OCI-LY3 (cell line): ENCODE measurements at regions not wholly inside any gene's neighbourhood (a gene's known extent, or its start where the extent isn't known, plus 50 kb on each side); places are given as distances from the start of the nearest gene placed in this dataset.

Experiments
- H2AFZ ChIP-seq: fragments of 200-600, 300-600 bp; shearing (Covaris generic); 2 replicates; pipeline ENCODE4 v1.6.0; 2014; ENCODE audit warnings: antibody characterized with exemption, low read depth, low read length
- H3K27ac ChIP-seq: fragments of 200-600, 300-600 bp; sonication (generic); 2 replicates; pipeline ENCODE4 v1.5.1; 2014; ENCODE audit warnings: mild to moderate bottlenecking, low read length, moderate library complexity, mixed read lengths
- H3K27me3 ChIP-seq: fragments of 200-600, 300-600 bp; sonication (generic); 2 replicates; pipeline ENCODE4 v1.6.1; 2014; ENCODE audit warnings: low read depth, low read length, mixed read lengths
- H3K36me3 ChIP-seq: fragments of 200-600, 300-600 bp; sonication (generic); replicated peaks from 2 replicates; pipeline ENCODE3; 2014; ENCODE audit warnings: low read depth, low read length, mixed read lengths
- H3K4me1 ChIP-seq: fragments of 300-600, 200-600 bp; sonication (generic); 2 replicates; pipeline ENCODE4 v1.6.1; 2014; ENCODE audit warnings: low read length, mixed read lengths
- H3K4me2 ChIP-seq: fragments of 200-600, 300-600 bp; sonication (generic); 2 replicates; pipeline ENCODE4 v1.6.1; 2014; ENCODE audit warnings: low read length, mixed read lengths
- H3K4me3 ChIP-seq: fragments of 300-600, 200-600 bp; sonication (generic); 2 replicates; pipeline ENCODE4 v1.5.1; 2014; ENCODE audit warnings: antibody characterized with exemption, mild to moderate bottlenecking, low read length, moderate library complexity
- H3K79me2 ChIP-seq: fragments of 300-600, 200-600 bp; shearing (Covaris generic); 2 replicates; pipeline ENCODE4 v1.6.1; 2014; ENCODE audit warnings: mild to moderate bottlenecking, low read length, mixed read lengths
- H3K9ac ChIP-seq: fragments of 300-600, 200-600 bp; shearing (Covaris generic); 2 replicates; pipeline ENCODE4 v1.6.0; 2014; ENCODE audit warnings: mild to moderate bottlenecking, low read length, moderate library complexity
- H3K9me3 ChIP-seq: fragments of 200-600, 300-600 bp; shearing (Covaris generic); 2 replicates; pipeline ENCODE4 v1.6.1; 2014; ENCODE audit warnings: low read length, mixed read lengths; ENCODE audit not compliant: insufficient read depth
- H4K20me1 ChIP-seq: fragments of 200-600, 300-600 bp; sonication (generic); 2 replicates; pipeline ENCODE4 v1.6.1; 2016; ENCODE audit warnings: low read length, mixed read lengths; ENCODE audit not compliant: insufficient read depth
- CTCF ChIP-seq: fragments of 200-600, 300-600 bp; sonication (generic); IDR thresholded peaks from 2 replicates; pipeline ENCODE4 v1.5.1; 2014; ENCODE audit warnings: antibody characterized with exemption, low read length, low read depth
- EZH2phosphoT487 ChIP-seq: fragments of 200-600 bp; shearing (Covaris generic); IDR thresholded peaks from 2 replicates; pipeline ENCODE4 v1.6.1; 2018; ENCODE audit warnings: antibody characterized with exemption, mixed run types, low read depth

- Histone ChIP-seq H2AFZ (peak overlapping the region; percentile 54; the same call in 1 of the 2 replicates), H3K4me2 (peak overlapping the region; percentile 48)
- TF ChIP-seq CTCF (peak; percentile 29; the same call in 1 of the 2 replicates), EZH2phosphoT487 (no peak)
These were observed 96.0 kb downstream of the GTPBP8 start for GRCh38 chr3:113086560-113087461.

GRCh38 chr3:113088616-113089015 is 97.8 kb downstream of the GTPBP8 start:
- no peak overlapping the region for H3K27ac ChIP-seq
- no peak overlapping the region for H3K4me3 ChIP-seq
- H3K9me3 ChIP-seq, result no peaks in the 10 kb centered on the region
- H4K20me1 ChIP-seq, result no peaks in the 10 kb centered on the region
- no peak overlapping the region for H3K9ac ChIP-seq
- H3K36me3 ChIP-seq, result no peaks in the 10 kb centered on the region
- TF ChIP-seq CTCF, result no peak
- H3K4me1 ChIP-seq, result peaks cover 17% of the 10 kb centered on the region
- H3K4me2 ChIP-seq, result no peak overlapping the region
- H3K79me2 ChIP-seq, result no peaks in the 10 kb centered on the region
- no peak overlapping the region for H2AFZ ChIP-seq
- no peaks in the 10 kb centered on the region for H3K27me3 ChIP-seq

More at GRCh38 chr3:113086560-113087461, 96.0 kb downstream of the GTPBP8 start:
- H4K20me1 ChIP-seq, result no peaks in the 10 kb centered on the region
- H3K4me1 ChIP-seq, result peaks cover 17% of the 10 kb centered on the region
- H3K9me3 ChIP-seq, result no peaks in the 10 kb centered on the region
- H3K9ac ChIP-seq, result no peak overlapping the region
- H3K4me3 ChIP-seq, result no peak overlapping the region
- H3K36me3 ChIP-seq, result no peaks in the 10 kb centered on the region
- H3K79me2 ChIP-seq, result no peaks in the 10 kb centered on the region
- no peaks in the 10 kb centered on the region for H3K27me3 ChIP-seq
- no peak overlapping the region for H3K27ac ChIP-seq

GRCh38 chr3:113091417-113091816 is 100.6 kb downstream of the GTPBP8 start:
- H3K9me3 ChIP-seq, result no peaks in the 10 kb centered on the region
- H3K36me3 ChIP-seq, result no peaks in the 10 kb centered on the region
- no peak overlapping the region for H3K27ac ChIP-seq
- TF ChIP-seq CTCF (no peak), EZH2phosphoT487 (no peak)
- H3K27me3 ChIP-seq, result no peaks in the 10 kb centered on the region
- H4K20me1 ChIP-seq, result no peaks in the 10 kb centered on the region
- H3K9ac ChIP-seq, result no peak overlapping the region
- no peaks in the 10 kb centered on the region for H3K79me2 ChIP-seq
- no peak overlapping the region for H3K4me3 ChIP-seq
- H3K4me1 ChIP-seq, result peaks cover 12% of the 10 kb centered on the region
- H2AFZ ChIP-seq, result no peak overlapping the region
- H3K4me2 ChIP-seq, result no peak overlapping the region

GRCh38 chr3:113092746-113093145 is 102.0 kb downstream of the GTPBP8 start:
- Histone ChIP-seq H3K9ac (no peak overlapping the region), H4K20me1 (no peaks in the 10 kb centered on the region), H3K79me2 (no peaks in the 10 kb centered on the region), H3K9me3 (no peaks in the 10 kb centered on the region), H3K36me3 (no peaks in the 10 kb centered on the region), H3K27me3 (no peaks in the 10 kb centered on the region), H3K4me3 (no peak overlapping the region), H3K4me2 (no peak overlapping the region), H3K4me1 (peaks cover 5% of the 10 kb centered on the region), H3K27ac (no peak overlapping the region), H2AFZ (no peak overlapping the region)
- TF ChIP-seq EZH2phosphoT487 (no peak), CTCF (no peak)
